ENCODE measurements at regions not wholly inside any gene's neighbourhood (a gene's known extent, or its start where the extent isn't known, plus 50 kb on each side); places are given as distances from the start of the nearest gene placed in this dataset.

DNA sequence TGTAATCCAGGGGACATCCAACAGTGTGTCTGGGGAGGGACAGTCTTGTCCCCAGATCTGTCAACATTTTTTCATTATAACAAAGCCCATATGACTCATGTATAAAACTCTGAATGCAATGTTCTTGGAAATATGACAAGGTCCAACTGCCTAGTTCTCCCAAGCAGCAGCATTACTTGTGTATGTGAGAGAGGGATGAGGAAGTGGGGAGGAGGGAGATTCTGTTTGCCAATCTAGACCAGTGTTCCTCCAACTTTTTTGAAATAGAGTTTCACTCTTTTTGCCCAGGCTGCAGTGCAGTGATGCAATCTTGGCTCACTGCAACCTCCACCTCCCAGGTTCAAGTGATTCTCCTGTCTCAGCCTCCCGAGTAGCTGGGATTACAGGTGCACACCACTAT, 394.8 kb downstream of the DHX35 start:
- TF ChIP-seq, protein P1, sequence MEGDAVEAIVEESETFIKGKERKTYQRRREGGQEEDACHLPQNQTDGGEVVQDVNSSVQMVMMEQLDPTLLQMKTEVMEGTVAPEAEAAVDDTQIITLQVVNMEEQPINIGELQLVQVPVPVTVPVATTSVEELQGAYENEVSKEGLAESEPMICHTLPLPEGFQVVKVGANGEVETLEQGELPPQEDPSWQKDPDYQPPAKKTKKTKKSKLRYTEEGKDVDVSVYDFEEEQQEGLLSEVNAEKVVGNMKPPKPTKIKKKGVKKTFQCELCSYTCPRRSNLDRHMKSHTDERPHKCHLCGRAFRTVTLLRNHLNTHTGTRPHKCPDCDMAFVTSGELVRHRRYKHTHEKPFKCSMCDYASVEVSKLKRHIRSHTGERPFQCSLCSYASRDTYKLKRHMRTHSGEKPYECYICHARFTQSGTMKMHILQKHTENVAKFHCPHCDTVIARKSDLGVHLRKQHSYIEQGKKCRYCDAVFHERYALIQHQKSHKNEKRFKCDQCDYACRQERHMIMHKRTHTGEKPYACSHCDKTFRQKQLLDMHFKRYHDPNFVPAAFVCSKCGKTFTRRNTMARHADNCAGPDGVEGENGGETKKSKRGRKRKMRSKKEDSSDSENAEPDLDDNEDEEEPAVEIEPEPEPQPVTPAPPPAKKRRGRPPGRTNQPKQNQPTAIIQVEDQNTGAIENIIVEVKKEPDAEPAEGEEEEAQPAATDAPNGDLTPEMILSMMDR (IDR thresholded peaks at IDR 0.05), result no peak
- no peak for TF ChIP-seq POLR2A (IDR thresholded peaks at IDR 0.05)

Data from ovary (tissue), 3 donors.